ENCODE measurements at regions not wholly inside any gene's neighbourhood (a gene's known extent, or its start where the extent isn't known, plus 50 kb on each side); places are given as distances from the start of the nearest gene placed in this dataset.
"Not testable (repeated sequence)": the region's sequence is repeated elsewhere in the genome, so short reads cannot be mapped to it uniquely, and the experiment has no call there.

- not testable (repeated sequence) for TF ChIP-seq CTCF, POLR2A (IDR thresholded peaks at IDR 0.05)
Measured at GRCh38 chr5:177664737-177665136, 64.8 kb downstream of the B4GALT7 start.
